OCI-LY7 (cell line): ENCODE measurements at regions not wholly inside any gene's neighbourhood (a gene's known extent, or its start where the extent isn't known, plus 50 kb on each side); places are given as distances from the start of the nearest gene placed in this dataset.

Source experiments
- BruUV-seq: library from RNA; stranded (reverse); fragments of 400-500 nt; replicated peaks from 2 replicates; lab custom pipeline; 2021; lab: Mats Ljungman, UMichigan
- CTCF ChIA-PET: fragments of 300-600 bp; sonication (Branson Sonifier 250); formaldehyde crosslinking; loops from one replicate; lab custom pipeline; 2022; ENCODE audit warnings: antibody characterized with exemption; ENCODE audit not compliant: unreplicated experiment; lab: Charles Lee
- POLR2A ChIA-PET: fragments of 300-600 bp; sonication (Branson Sonifier 250); formaldehyde crosslinking; loops from one replicate; lab custom pipeline; 2022; ENCODE audit warnings: antibody characterized with exemption; lab: Charles Lee
- DNase-seq: peaks from one replicate; pipeline ENCODE4 v3.0.0-alpha.2; 2015; ENCODE audit warnings: low spot score
- H2AFZ ChIP-seq: fragments of 200-600 bp; sonication (generic), shearing (Covaris generic); 2 replicates; pipeline ENCODE4 v1.6.1; 2014; ENCODE audit warnings: mild to moderate bottlenecking, antibody characterized with exemption, low read length, moderate library complexity
- H3K27ac ChIP-seq: fragments of 200-600 bp; sonication (generic); 2 replicates; pipeline ENCODE4 v1.5.1; 2014; ENCODE audit warnings: mixed run types, low read depth, mild to moderate bottlenecking, moderate library complexity, low read length, inconsistent platforms; ENCODE audit not compliant: poor library complexity, severe bottlenecking
- H3K36me3 ChIP-seq: fragments of 200-600 bp; sonication (generic); 2 replicates; pipeline ENCODE4 v1.6.1; 2014; ENCODE audit warnings: mild to moderate bottlenecking, antibody characterized with exemption, low read length, moderate library complexity, mixed read lengths; ENCODE audit not compliant: insufficient read depth
- H3K4me1 ChIP-seq: fragments of 200-600 bp; sonication (generic); 2 replicates; pipeline ENCODE4 v1.5.1; 2014; ENCODE audit warnings: mild to moderate bottlenecking, low read length; ENCODE audit not compliant: insufficient read depth, poor library complexity, severe bottlenecking
- H3K4me2 ChIP-seq: fragments of 200-600 bp; sonication (generic); 2 replicates; pipeline ENCODE4 v1.6.1; 2014; ENCODE audit warnings: mild to moderate bottlenecking, low read length
- H3K4me3 ChIP-seq: fragments of 200-600 bp; sonication (generic); 2 replicates; pipeline ENCODE4 v1.5.1; 2014; ENCODE audit warnings: mild to moderate bottlenecking, low read depth, low read length; ENCODE audit not compliant: poor library complexity, severe bottlenecking
- H3K79me2 ChIP-seq: fragments of 200-600 bp; sonication (generic); 2 replicates; pipeline ENCODE4 v1.6.1; 2016; ENCODE audit warnings: low read depth, mild to moderate bottlenecking, low read length, moderate library complexity, mixed read lengths; ENCODE audit not compliant: insufficient read depth
- H3K9me2 ChIP-seq: fragments of 200-600 bp; sonication (generic); 2 replicates; pipeline ENCODE4 v1.6.1; 2016; ENCODE audit warnings: mild to moderate bottlenecking, low read length, mixed read lengths; ENCODE audit not compliant: insufficient read depth
- H3K9me3 ChIP-seq: fragments of 200-600 bp; sonication (generic); 2 replicates; pipeline ENCODE4 v1.6.1; 2014; ENCODE audit warnings: mild to moderate bottlenecking, mixed run types, low read length, mixed read lengths
- H4K20me1 ChIP-seq: fragments of 200-600 bp; sonication (generic); 2 replicates; pipeline ENCODE4 v1.6.1; 2014; ENCODE audit warnings: mild to moderate bottlenecking, antibody characterized with exemption, low read length, moderate library complexity, mixed read lengths; ENCODE audit not compliant: insufficient read depth
- CTCF ChIP-seq: fragments of 200-600 bp; sonication (generic); conservative IDR thresholded peaks from 2 replicates; pipeline ENCODE4 v1.5.1; 2014; ENCODE audit warnings: mild to moderate bottlenecking, antibody characterized with exemption, low read length, moderate library complexity, mixed read lengths
- EZH2phosphoT487 ChIP-seq: fragments of 200-600 bp; sonication (generic); IDR thresholded peaks from 2 replicates; pipeline ENCODE4 v1.6.1; 2018; ENCODE audit warnings: low read depth, borderline replicate concordance, mild to moderate bottlenecking, mixed run types, antibody characterized with exemption, low read length, moderate library complexity, mixed read lengths
- intact Hi-C: fragments of 100-400 bp; cut with micrococcal nuclease; formaldehyde crosslinking; loops from one replicate; pipeline ENCODE4 v1.10.0; 2022; ENCODE audit not compliant: unreplicated experiment

DNA sequence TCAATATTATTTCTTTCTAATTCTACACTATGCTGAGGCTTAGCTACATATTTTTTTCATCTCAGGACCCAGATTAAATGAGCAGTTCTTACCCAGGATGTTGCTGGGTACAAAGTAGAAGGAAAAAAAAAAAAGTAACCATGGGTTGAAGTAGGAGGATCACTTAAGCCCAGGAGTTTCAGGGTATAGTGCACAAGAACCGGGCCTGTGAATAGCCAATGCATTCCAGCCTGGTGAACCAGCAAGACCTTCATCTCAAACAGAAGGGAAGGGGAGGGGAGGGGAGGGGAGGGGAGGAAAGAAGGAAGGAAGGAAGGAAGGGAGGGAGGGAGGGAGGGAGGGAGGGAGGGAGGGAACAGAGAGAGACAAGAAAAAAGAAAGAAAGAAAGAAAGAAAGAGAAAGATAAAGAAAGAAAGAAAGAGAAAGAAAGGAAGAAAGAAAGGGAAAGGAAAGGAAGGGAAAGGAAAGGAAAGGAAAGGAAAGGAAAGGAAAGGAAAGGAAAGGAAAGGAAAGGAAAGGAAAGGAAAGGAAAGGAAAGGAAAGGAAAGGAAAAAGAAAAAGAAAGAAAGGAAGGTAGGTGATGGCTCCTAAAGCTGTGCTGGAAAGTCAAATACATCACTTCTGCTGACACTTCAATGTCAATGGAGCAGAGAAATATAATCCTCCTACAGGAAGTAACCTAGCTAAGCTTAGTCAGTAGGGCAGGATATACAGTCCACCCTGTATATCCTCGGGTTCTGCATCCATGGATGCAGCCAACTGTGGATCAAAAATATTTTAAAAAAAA lies 206.8 kb upstream of the TGFBR2 start:
- no peak for DNase-seq
- intact Hi-C loops: no loop called here
- H3K4me1 ChIP-seq: no peaks in the 10 kb centered on the region
- H2AFZ ChIP-seq: no peak overlapping the region
- no peaks in the 10 kb centered on the region for H3K36me3 ChIP-seq
- H3K9me2 ChIP-seq: no peaks in the 10 kb centered on the region
- TF ChIP-seq CTCF: no peak
- TF ChIP-seq EZH2phosphoT487: no peak
- CTCF ChIA-PET: no interaction called here
- POLR2A ChIA-PET: interaction anchor here (0.6 to 0.7 kb wide), 2 partner anchors 50 to 360 kb away, joined by 3 read pairs; no protein-coding TSS in a partner anchor
- no peaks in the 10 kb centered on the region for H4K20me1 ChIP-seq
- H3K9me3 ChIP-seq: no peaks in the 10 kb centered on the region
- H3K4me2 ChIP-seq: no peak overlapping the region
- H3K79me2 ChIP-seq: no peaks in the 10 kb centered on the region
- BruUV-seq: no TSS peak
- no peak overlapping the region for H3K27ac ChIP-seq
- H3K4me3 ChIP-seq: no peak overlapping the region

DNA sequence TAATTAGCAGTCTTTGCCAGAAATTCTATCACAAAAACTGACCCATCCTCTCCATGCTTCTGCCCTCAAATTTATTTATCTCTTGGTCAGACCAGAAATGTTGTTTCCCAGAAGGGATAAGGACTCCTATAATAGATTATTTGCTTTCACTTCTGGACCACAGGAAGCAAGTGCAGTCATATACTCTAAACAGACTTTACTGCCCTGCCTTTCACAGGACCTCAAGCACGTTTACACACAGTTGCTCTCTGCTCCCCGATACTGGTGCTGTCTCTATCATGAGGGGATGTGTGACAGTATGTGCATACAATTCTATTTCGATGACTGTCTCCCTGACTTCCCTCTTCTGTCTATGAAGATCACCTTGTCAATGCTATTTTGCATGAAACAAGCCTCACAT lies 205.5 kb upstream of the TGFBR2 start:
- no peaks in the 10 kb centered on the region for H4K20me1 ChIP-seq
- CTCF ChIA-PET: no interaction called here

More for the DNA sequence above, 205.5 kb upstream of the TGFBR2 start:
- Histone ChIP-seq H3K4me2 (no peak overlapping the region), H3K27ac (no peak overlapping the region), H3K4me3 (no peak overlapping the region), H3K9me2 (no peaks in the 10 kb centered on the region), H2AFZ (no peak overlapping the region; the same call in 1 of the 2 replicates), H3K9me3 (no peaks in the 10 kb centered on the region), H3K79me2 (no peaks in the 10 kb centered on the region), H3K4me1 (no peaks in the 10 kb centered on the region), H3K36me3 (no peaks in the 10 kb centered on the region)
- DNase-seq: no peak
- TF ChIP-seq EZH2phosphoT487: no peak
- TF ChIP-seq CTCF: no peak
- intact Hi-C loops: no loop called here
- POLR2A ChIA-PET: no interaction called here
- no TSS peak for BruUV-seq
